ENCODE measurements at regions not wholly inside any gene's neighbourhood (a gene's known extent, or its start where the extent isn't known, plus 50 kb on each side); places are given as distances from the start of the nearest gene placed in this dataset.

GRCh38 chr3:193917158-193917557, 218.8 kb upstream of the HES1 start:
- TF ChIP-seq POLR2A (IDR thresholded peaks at IDR 0.05): no peak
- TF ChIP-seq CTCF (IDR thresholded peaks at IDR 0.05): no peak
